ENCODE measurements at regions not wholly inside any gene's neighbourhood (a gene's known extent, or its start where the extent isn't known, plus 50 kb on each side); places are given as distances from the start of the nearest gene placed in this dataset.
"Not testable (repeated sequence)": the region's sequence is repeated elsewhere in the genome, so short reads cannot be mapped to it uniquely, and the experiment has no call there.

GRCh38 chr5:56295311-56295710, 62.2 kb upstream of the ANKRD55 start:
- not testable (repeated sequence) for H3K27ac ChIP-seq (ENCODE audit: low read depth, low read length); H3K27me3 ChIP-seq (ENCODE audit: control insufficient read depth, insufficient read depth, low read length); H3K4me1 ChIP-seq (ENCODE audit: control insufficient read depth, insufficient read depth, low read length); H3K9ac ChIP-seq (ENCODE audit: low read length); H3K4me3 ChIP-seq (ENCODE audit: low read length); H3K36me3 ChIP-seq (ENCODE audit: control insufficient read depth, insufficient read depth, low read length)

GRCh38 chr5:56294354-56294753, 61.2 kb upstream of the ANKRD55 start:
- no peaks in the 10 kb centered on the region for H3K27me3 ChIP-seq (ENCODE audit: control insufficient read depth, insufficient read depth, low read length)
- no peak overlapping the region for H3K9ac ChIP-seq (ENCODE audit: low read length)
- no peak overlapping the region for H3K27ac ChIP-seq (ENCODE audit: low read depth, low read length)
- no peaks in the 10 kb centered on the region for H3K4me1 ChIP-seq (ENCODE audit: control insufficient read depth, insufficient read depth, low read length)
- H3K36me3 ChIP-seq (ENCODE audit: control insufficient read depth, insufficient read depth, low read length): no peaks in the 10 kb centered on the region
- H3K4me3 ChIP-seq (ENCODE audit: low read length): no peak overlapping the region

- not testable (repeated sequence) for H3K4me1 ChIP-seq (ENCODE audit: control insufficient read depth, insufficient read depth, low read length); H3K9ac ChIP-seq (ENCODE audit: low read length); H3K27ac ChIP-seq (ENCODE audit: low read depth, low read length); H3K36me3 ChIP-seq (ENCODE audit: control insufficient read depth, insufficient read depth, low read length); H3K27me3 ChIP-seq (ENCODE audit: control insufficient read depth, insufficient read depth, low read length); H3K4me3 ChIP-seq (ENCODE audit: low read length)
These were observed 59.7 kb upstream of the ANKRD55 start for GRCh38 chr5:56292874-56293273.

- H3K4me3 ChIP-seq (ENCODE audit: low read length): no peak overlapping the region
- no peaks in the 10 kb centered on the region for H3K4me1 ChIP-seq (ENCODE audit: control insufficient read depth, insufficient read depth, low read length)
- H3K36me3 ChIP-seq (ENCODE audit: control insufficient read depth, insufficient read depth, low read length): no peaks in the 10 kb centered on the region
- H3K9ac ChIP-seq (ENCODE audit: low read length): no peak overlapping the region
- H3K27ac ChIP-seq (ENCODE audit: low read depth, low read length): no peak overlapping the region
- H3K27me3 ChIP-seq (ENCODE audit: control insufficient read depth, insufficient read depth, low read length): no peaks in the 10 kb centered on the region
These were observed 58.7 kb upstream of the ANKRD55 start for GRCh38 chr5:56291661-56292374.

GRCh38 chr5:56291079-56291643, 58.0 kb upstream of the ANKRD55 start:
- Histone ChIP-seq H3K4me3 (ENCODE audit: low read length) (no peak overlapping the region), H3K36me3 (ENCODE audit: control insufficient read depth, insufficient read depth, low read length) (no peaks in the 10 kb centered on the region), H3K4me1 (ENCODE audit: control insufficient read depth, insufficient read depth, low read length) (peaks cover 2% of the 10 kb centered on the region), H3K9ac (ENCODE audit: low read length) (no peak overlapping the region), H3K27me3 (ENCODE audit: control insufficient read depth, insufficient read depth, low read length) (no peaks in the 10 kb centered on the region), H3K27ac (ENCODE audit: low read depth, low read length) (no peak overlapping the region)

- Histone ChIP-seq H3K36me3 (ENCODE audit: control insufficient read depth, insufficient read depth, low read length) (no peaks in the 10 kb centered on the region), H3K9ac (ENCODE audit: low read length) (no peak overlapping the region), H3K27me3 (ENCODE audit: control insufficient read depth, insufficient read depth, low read length) (no peaks in the 10 kb centered on the region), H3K27ac (ENCODE audit: low read depth, low read length) (no peak overlapping the region), H3K4me1 (ENCODE audit: control insufficient read depth, insufficient read depth, low read length) (peaks cover 2% of the 10 kb centered on the region), H3K4me3 (ENCODE audit: low read length) (no peak overlapping the region)
These were observed 57.4 kb upstream of the ANKRD55 start for GRCh38 chr5:56290378-56291078.

- Histone ChIP-seq H3K36me3 (ENCODE audit: control insufficient read depth, insufficient read depth, low read length) (no peaks in the 10 kb centered on the region), H3K27ac (ENCODE audit: low read depth, low read length) (no peak overlapping the region), H3K4me1 (ENCODE audit: control insufficient read depth, insufficient read depth, low read length) (peaks cover 2% of the 10 kb centered on the region), H3K9ac (ENCODE audit: low read length) (no peak overlapping the region), H3K4me3 (ENCODE audit: low read length) (no peak overlapping the region), H3K27me3 (ENCODE audit: control insufficient read depth, insufficient read depth, low read length) (no peaks in the 10 kb centered on the region)
These were observed 56.5 kb upstream of the ANKRD55 start for GRCh38 chr5:56289602-56289987.

- Histone ChIP-seq H3K27me3 (ENCODE audit: control insufficient read depth, insufficient read depth, low read length) (no peaks in the 10 kb centered on the region), H3K4me3 (ENCODE audit: low read length) (no peak overlapping the region), H3K4me1 (ENCODE audit: control insufficient read depth, insufficient read depth, low read length) (peaks cover 2% of the 10 kb centered on the region), H3K9ac (ENCODE audit: low read length) (no peak overlapping the region), H3K27ac (ENCODE audit: low read depth, low read length) (no peak overlapping the region), H3K36me3 (ENCODE audit: control insufficient read depth, insufficient read depth, low read length) (no peaks in the 10 kb centered on the region)
These were observed 55.9 kb upstream of the ANKRD55 start for GRCh38 chr5:56288873-56289601.

GRCh38 chr5:56286015-56286884, 53.1 kb upstream of the ANKRD55 start:
- H3K27ac ChIP-seq (ENCODE audit: low read depth, low read length): no peak overlapping the region
- H3K27me3 ChIP-seq (ENCODE audit: control insufficient read depth, insufficient read depth, low read length): no peaks in the 10 kb centered on the region

GRCh38 chr5:56282951-56283350, 49.8 kb upstream of the ANKRD55 start:
- Histone ChIP-seq H3K9ac (ENCODE audit: low read length) (no peak overlapping the region), H3K36me3 (ENCODE audit: control insufficient read depth, insufficient read depth, low read length) (no peaks in the 10 kb centered on the region), H3K4me1 (ENCODE audit: control insufficient read depth, insufficient read depth, low read length) (peaks cover 13% of the 10 kb centered on the region), H3K27me3 (ENCODE audit: control insufficient read depth, insufficient read depth, low read length) (no peaks in the 10 kb centered on the region), H3K4me3 (ENCODE audit: low read length) (no peak overlapping the region), H3K27ac (ENCODE audit: low read depth, low read length) (no peak overlapping the region)

More at GRCh38 chr5:56286015-56286884, 53.1 kb upstream of the ANKRD55 start:
- no peak overlapping the region for H3K9ac ChIP-seq (ENCODE audit: low read length)
- H3K4me1 ChIP-seq (ENCODE audit: control insufficient read depth, insufficient read depth, low read length): peaks cover 2% of the 10 kb centered on the region
- H3K36me3 ChIP-seq (ENCODE audit: control insufficient read depth, insufficient read depth, low read length): no peaks in the 10 kb centered on the region
- no peak overlapping the region for H3K4me3 ChIP-seq (ENCODE audit: low read length)

Measured in rectal smooth muscle tissue (tissue), 1 donor.